ENCODE measurements at regions not wholly inside any gene's neighbourhood (a gene's known extent, or its start where the extent isn't known, plus 50 kb on each side); places are given as distances from the start of the nearest gene placed in this dataset.

DNA sequence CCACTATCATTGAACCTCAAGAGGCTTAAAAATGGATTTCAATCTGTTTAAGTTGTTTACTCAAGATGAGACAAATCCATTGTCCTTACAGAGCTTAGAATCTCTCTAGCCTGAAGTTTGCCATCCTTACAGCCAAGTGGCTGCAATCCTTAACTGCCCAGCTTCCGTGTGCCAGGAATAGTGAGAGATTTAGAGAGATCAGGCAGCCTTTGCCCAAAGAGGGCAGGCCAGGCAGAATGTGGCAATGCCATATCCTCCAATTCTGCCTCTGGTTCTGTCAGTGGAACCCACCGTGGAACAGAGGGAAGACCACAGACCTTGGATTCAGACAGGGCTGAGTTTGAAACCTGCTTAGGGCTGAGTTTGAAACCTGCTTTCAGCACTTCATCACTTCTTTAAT lies 374.3 kb downstream of the VPS13C start:
- WGBS, 2 donors, result 80 to 95% methylated on average over 2 of the region's 2 CpGs
- TF ChIP-seq POLR2A (IDR thresholded peaks at IDR 0.05) (no peak), EP300 (IDR thresholded peaks at IDR 0.05) (no peak)
- TF ChIP-seq, protein P1, sequence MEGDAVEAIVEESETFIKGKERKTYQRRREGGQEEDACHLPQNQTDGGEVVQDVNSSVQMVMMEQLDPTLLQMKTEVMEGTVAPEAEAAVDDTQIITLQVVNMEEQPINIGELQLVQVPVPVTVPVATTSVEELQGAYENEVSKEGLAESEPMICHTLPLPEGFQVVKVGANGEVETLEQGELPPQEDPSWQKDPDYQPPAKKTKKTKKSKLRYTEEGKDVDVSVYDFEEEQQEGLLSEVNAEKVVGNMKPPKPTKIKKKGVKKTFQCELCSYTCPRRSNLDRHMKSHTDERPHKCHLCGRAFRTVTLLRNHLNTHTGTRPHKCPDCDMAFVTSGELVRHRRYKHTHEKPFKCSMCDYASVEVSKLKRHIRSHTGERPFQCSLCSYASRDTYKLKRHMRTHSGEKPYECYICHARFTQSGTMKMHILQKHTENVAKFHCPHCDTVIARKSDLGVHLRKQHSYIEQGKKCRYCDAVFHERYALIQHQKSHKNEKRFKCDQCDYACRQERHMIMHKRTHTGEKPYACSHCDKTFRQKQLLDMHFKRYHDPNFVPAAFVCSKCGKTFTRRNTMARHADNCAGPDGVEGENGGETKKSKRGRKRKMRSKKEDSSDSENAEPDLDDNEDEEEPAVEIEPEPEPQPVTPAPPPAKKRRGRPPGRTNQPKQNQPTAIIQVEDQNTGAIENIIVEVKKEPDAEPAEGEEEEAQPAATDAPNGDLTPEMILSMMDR (IDR thresholded peaks at IDR 0.05), result no peak
- Histone ChIP-seq H3K27ac (no peak overlapping the region), H3K4me3 (no peak overlapping the region), H3K9me3 (peaks cover 0 to 5% (median 0%) of the 10 kb centered on the region in 4 donors), H3K27me3 (no peaks in the 10 kb centered on the region), H3K36me3 (no peaks in the 10 kb centered on the region), H3K4me1 (no peaks in the 10 kb centered on the region)
- DNase-seq (ENCODE audit: low spot score in 2 of 2), result no peak

DNA sequence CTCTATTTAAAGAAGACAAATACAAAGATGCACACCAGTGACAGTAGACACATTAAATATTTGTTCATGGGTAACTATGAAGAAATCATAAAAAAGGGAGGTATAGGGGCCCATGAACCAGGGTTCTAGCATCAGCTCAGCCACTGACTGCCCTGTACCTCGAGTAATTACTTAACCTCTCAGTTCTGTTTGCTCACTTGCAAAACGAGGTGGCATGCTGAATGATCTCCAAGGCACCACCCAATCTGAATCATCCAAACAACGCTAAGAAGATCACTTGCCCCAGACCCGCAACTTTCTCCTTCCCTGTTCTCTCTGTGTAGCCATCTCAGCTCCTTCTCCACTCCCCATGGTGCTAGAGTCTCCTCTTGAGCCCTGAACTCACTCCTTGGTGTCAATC lies 374.7 kb downstream of the VPS13C start:
- no peaks in the 10 kb centered on the region for H3K27me3 ChIP-seq
- TF ChIP-seq, protein P1 (IDR thresholded peaks at IDR 0.05), result no peak
- TF ChIP-seq POLR2A (IDR thresholded peaks at IDR 0.05) (no peak), EP300 (IDR thresholded peaks at IDR 0.05) (no peak)
- H3K4me3 ChIP-seq, result no peak overlapping the region
- H3K9me3 ChIP-seq, result peaks cover 0 to 5% (median 0%) of the 10 kb centered on the region in 4 donors
- H3K27ac ChIP-seq, result no peak overlapping the region
- WGBS, 2 donors, result 61 to 74% methylated on average over 4 of the region's 4 CpGs
- no peaks in the 10 kb centered on the region for H3K36me3 ChIP-seq
- DNase-seq (ENCODE audit: low spot score in 2 of 2), result no peak
- no peaks in the 10 kb centered on the region for H3K4me1 ChIP-seq

DNA sequence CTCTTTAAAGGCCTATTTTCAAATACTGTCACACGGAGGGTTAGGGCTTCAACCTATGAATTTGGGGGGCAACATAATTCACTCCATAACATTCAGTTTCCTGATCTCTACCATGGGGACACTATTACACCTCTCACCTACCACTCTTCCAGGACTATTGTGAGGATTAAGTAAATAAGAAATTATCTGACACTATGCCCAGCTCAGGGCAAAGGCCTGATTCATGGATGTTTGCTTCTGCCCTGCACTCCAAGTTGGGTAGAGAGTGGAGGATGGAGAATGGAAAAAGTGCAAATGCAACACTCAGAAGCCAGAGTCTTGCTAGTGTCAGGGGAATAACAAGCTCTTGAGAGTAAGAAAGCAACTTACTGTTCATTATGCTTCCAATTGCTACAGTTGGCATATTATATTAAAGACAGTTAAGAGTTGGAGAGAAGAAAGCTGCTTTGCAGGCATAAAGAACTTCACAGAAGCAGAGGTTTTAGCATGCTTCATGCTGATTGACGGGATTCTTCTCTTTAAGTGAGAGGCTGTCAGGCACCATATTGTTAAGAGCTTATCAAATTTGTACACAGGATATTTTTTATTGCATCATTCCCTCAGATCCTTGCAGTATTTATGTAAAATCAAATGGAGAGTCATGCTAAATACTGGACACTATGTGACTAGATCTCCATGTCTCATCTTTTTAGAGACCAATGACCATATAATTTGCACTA lies 375.3 kb downstream of the VPS13C start:
- no peak for DNase-seq (ENCODE audit: low spot score in 2 of 2)
- no peaks in the 10 kb centered on the region for H3K27me3 ChIP-seq
- 79 to 82% methylated on average over 2 of the region's 2 CpGs for WGBS, 2 donors

DNA sequence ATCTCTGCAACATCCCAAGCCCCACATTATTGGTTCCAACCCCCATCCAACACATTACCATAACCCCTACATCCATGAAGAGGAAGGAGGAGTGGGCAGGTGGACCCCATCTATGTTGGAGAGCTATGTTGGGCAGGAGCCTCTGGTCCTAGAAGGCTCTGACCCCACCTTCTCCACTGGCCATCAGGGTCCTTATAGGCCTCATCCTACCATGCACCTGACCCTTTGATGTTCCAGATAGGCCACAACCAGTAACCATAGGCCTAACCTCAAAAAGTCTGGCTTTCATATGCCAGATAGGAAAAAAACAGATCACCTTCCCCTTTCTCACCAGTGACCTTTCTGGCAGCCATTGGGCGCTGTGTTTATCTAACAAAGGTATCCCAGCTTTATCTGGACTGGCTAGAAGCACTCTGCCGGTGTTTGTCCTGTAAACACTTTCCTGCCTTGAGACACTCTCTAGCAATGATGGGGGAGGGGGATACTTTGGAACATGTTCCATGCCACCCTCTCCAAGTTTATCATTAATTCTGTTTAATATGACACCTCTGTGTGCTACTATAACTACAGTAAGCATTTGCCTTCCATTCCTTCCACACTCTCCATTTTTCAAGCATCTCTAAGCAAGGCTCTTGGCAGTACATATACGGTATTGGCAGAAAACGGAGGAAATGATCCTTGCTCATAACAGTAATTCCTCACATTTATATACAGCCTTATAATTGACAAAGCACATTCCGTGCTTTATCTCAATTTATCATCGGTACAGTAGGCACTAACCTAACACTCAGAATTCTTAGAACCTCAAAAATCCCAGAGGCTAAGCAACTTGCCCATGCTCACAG lies 377.1 kb downstream of the VPS13C start:
- no peak overlapping the region for H3K27ac ChIP-seq
- no peak for DNase-seq (ENCODE audit: low spot score in 2 of 2)
- H3K9me3 ChIP-seq, result peaks cover 0 to 9% (median 0%) of the 10 kb centered on the region in 4 donors
- no peaks in the 10 kb centered on the region for H3K36me3 ChIP-seq
- WGBS, 2 donors, result 82 to 83% methylated on average over 6 of the region's 6 CpGs
- TF ChIP-seq EP300 (IDR thresholded peaks at IDR 0.05) (no peak), POLR2A (IDR thresholded peaks at IDR 0.05) (no peak)
- TF ChIP-seq, protein P1 (IDR thresholded peaks at IDR 0.05), result no peak
- H3K4me1 ChIP-seq, result no peaks in the 10 kb centered on the region
- no peak overlapping the region for H3K4me3 ChIP-seq
- no peaks in the 10 kb centered on the region for H3K27me3 ChIP-seq

More for the DNA sequence above, 375.3 kb downstream of the VPS13C start:
- H3K27ac ChIP-seq, result no peak overlapping the region
- no peaks in the 10 kb centered on the region for H3K36me3 ChIP-seq
- peaks cover 0 to 5% (median 0%) of the 10 kb centered on the region in 4 donors for H3K9me3 ChIP-seq
- no peak overlapping the region for H3K4me3 ChIP-seq
- TF ChIP-seq POLR2A (IDR thresholded peaks at IDR 0.05) (no peak), EP300 (IDR thresholded peaks at IDR 0.05) (no peak)
- TF ChIP-seq, protein P1 (IDR thresholded peaks at IDR 0.05), result no peak
- H3K4me1 ChIP-seq, result no peaks in the 10 kb centered on the region

DNA sequence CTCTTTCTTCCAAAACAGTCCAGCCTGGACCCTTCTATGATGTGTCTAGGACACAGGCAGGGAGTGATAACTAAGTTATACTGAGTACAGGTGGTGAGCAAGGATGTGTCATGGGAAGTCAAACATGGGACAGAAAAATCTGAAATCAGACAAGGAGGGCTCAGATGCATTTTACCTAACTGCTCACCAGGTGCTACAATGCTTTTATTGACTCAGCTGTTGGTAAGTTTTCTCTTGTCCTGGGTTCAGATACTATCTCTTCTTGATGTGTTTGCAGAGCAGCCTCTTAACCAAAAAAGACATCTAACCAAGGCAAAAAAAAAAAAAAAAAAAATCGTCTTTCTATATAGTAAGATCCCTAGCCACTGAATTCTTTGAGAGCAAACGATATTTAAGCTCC lies 378.6 kb downstream of the VPS13C start:
- Histone ChIP-seq H3K36me3 (no peaks in the 10 kb centered on the region), H3K27me3 (no peaks in the 10 kb centered on the region), H3K27ac (no peak overlapping the region), H3K4me1 (no peaks in the 10 kb centered on the region), H3K9me3 (peaks cover 0 to 9% (median 0%) of the 10 kb centered on the region in 4 donors), H3K4me3 (no peak overlapping the region)
- no peak for DNase-seq (ENCODE audit: low spot score in 2 of 2)
- no peak for TF ChIP-seq EP300 (IDR thresholded peaks at IDR 0.05)
- TF ChIP-seq POLR2A (IDR thresholded peaks at IDR 0.05), result no peak
- TF ChIP-seq, protein P1 (IDR thresholded peaks at IDR 0.05), result no peak
- 63% methylated on average over 2 of the region's 2 CpGs for WGBS, 2 donors

Measured in tibial nerve (tissue), 4 donors.